Fibroblast of lung (primary cell): ENCODE measurements at regions not wholly inside any gene's neighbourhood (a gene's known extent, or its start where the extent isn't known, plus 50 kb on each side); places are given as distances from the start of the nearest gene placed in this dataset.

Source experiments
- DNase-seq, 2 donors: peaks; one replicate each; pipeline versions ENCODE4 v3.0.0 to v3.0.0-alpha.2; 2010; ENCODE audit warnings: low read depth in 2 of 2
- H2AFZ ChIP-seq: 2 replicates; pipeline ENCODE4 v1.5.1; 2012; ENCODE audit warnings: low read length, control low read depth, inconsistent platforms
- H3K27ac ChIP-seq: 2 replicates; pipeline ENCODE4 v1.5.1; 2011; ENCODE audit warnings: low read length, control low read depth; ENCODE audit not compliant: insufficient read depth
- H3K27me3 ChIP-seq: 2 replicates; pipeline ENCODE4 v1.5.1; 2011; ENCODE audit warnings: mild to moderate bottlenecking, low read length; ENCODE audit not compliant: control insufficient read depth, insufficient read depth
- H3K36me3 ChIP-seq: 2 replicates; pipeline ENCODE4 v1.5.1; 2011; ENCODE audit warnings: low read length; ENCODE audit not compliant: control insufficient read depth, insufficient read depth
- H3K4me1 ChIP-seq: 2 replicates; pipeline ENCODE4 v1.5.1; 2011; ENCODE audit warnings: low read length; ENCODE audit not compliant: control insufficient read depth, insufficient read depth; ENCODE audit errors: extremely low read depth
- H3K4me2 ChIP-seq: 2 replicates; pipeline ENCODE4 v1.5.1; 2011; ENCODE audit warnings: low read length, control low read depth; ENCODE audit not compliant: insufficient read depth; ENCODE audit errors: extremely low read depth
- H3K4me3 ChIP-seq, 4 experiments: fragments of 200-600 bp in 1 of 4; sonication (generic) in 1 of 4; replicated peaks in 1 of 4; 2 replicates each; pipeline ENCODE4 v1.5.1; 2011 to 2016; ENCODE audit warnings: low read length in 4 of 4, low read depth in 3 of 4, mild to moderate bottlenecking in 3 of 4, control low read depth in 2 of 4, inconsistent platforms in 1 of 4, mixed read lengths in 1 of 4; ENCODE audit not compliant: insufficient read depth in 1 of 4; ENCODE audit errors: control extremely low read depth in 1 of 4
- H3K79me2 ChIP-seq: 2 replicates; pipeline ENCODE4 v1.5.1; 2012; ENCODE audit warnings: mild to moderate bottlenecking, low read length, inconsistent platforms; ENCODE audit not compliant: control insufficient read depth, insufficient read depth
- H3K9ac ChIP-seq: 2 replicates; pipeline ENCODE4 v1.5.1; 2011; ENCODE audit warnings: mild to moderate bottlenecking, low read length, control low read depth; ENCODE audit not compliant: insufficient read depth
- H3K9me3 ChIP-seq: 2 replicates; pipeline ENCODE4 v1.5.1; 2012; ENCODE audit warnings: low read depth, low read length; ENCODE audit not compliant: control insufficient read depth, insufficient read depth
- H4K20me1 ChIP-seq: 2 replicates; pipeline ENCODE4 v1.5.1; 2011; ENCODE audit warnings: low read length; ENCODE audit not compliant: control insufficient read depth, insufficient read depth; ENCODE audit errors: extremely low read depth
- CTCF ChIP-seq, 2 donors: IDR thresholded peaks in 1 of 2; conservative IDR thresholded peaks in 1 of 2; 1 replicate in 1 of 2; 2 replicates in 1 of 2; pipeline ENCODE4 v1.5.1; 2011 to 2012; ENCODE audit warnings: low read length in 2 of 2, control low read depth in 1 of 2, inconsistent platforms in 1 of 2, low read depth in 1 of 2, mild to moderate bottlenecking in 1 of 2
- EZH2 ChIP-seq: IDR thresholded peaks from 2 replicates; pipeline ENCODE4 v1.5.1; 2012; ENCODE audit warnings: low read length, control low read depth, mild to moderate bottlenecking; ENCODE audit errors: missing control alignments

GRCh38 chr3:168544097-168544957 lies 448.6 kb upstream of the GOLIM4 start:
- H3K4me1 ChIP-seq, result no peaks in the 10 kb centered on the region
- H3K36me3 ChIP-seq, result no peaks in the 10 kb centered on the region
- no peak overlapping the region for H3K27ac ChIP-seq
- H4K20me1 ChIP-seq, result no peaks in the 10 kb centered on the region
- no peaks in the 10 kb centered on the region for H3K9me3 ChIP-seq
- TF ChIP-seq EZH2 (no peak), CTCF (conservative IDR thresholded peaks at IDR 0.05 in 1 of 2, IDR thresholded peaks at IDR 0.05 in 1 of 2; ENCODE audit: low read depth in 1 of 2, low read length in 2 of 2) (peak in 1 of 2 donors; percentile 41)
- no peak overlapping the region for H3K4me2 ChIP-seq
- H3K4me3 ChIP-seq, result no peak overlapping the region
- H3K27me3 ChIP-seq, result no peaks in the 10 kb centered on the region
- H3K79me2 ChIP-seq, result no peaks in the 10 kb centered on the region
- peak; percentile 2 to 33 for DNase-seq
- no peak overlapping the region for H2AFZ ChIP-seq
- H3K9ac ChIP-seq, result no peak overlapping the region

GRCh38 chr3:168540726-168541125 lies 445.0 kb upstream of the GOLIM4 start:
- H3K27me3 ChIP-seq, result no peaks in the 10 kb centered on the region
- H3K79me2 ChIP-seq, result no peaks in the 10 kb centered on the region
- DNase-seq, result no peak
- no peak overlapping the region for H3K9ac ChIP-seq
- H3K4me1 ChIP-seq, result no peaks in the 10 kb centered on the region
- no peaks in the 10 kb centered on the region for H4K20me1 ChIP-seq
- H3K9me3 ChIP-seq, result no peaks in the 10 kb centered on the region
- H3K4me3 ChIP-seq, result no peak overlapping the region
- no peak overlapping the region for H3K4me2 ChIP-seq
- TF ChIP-seq CTCF (conservative IDR thresholded peaks at IDR 0.05 in 1 of 2, IDR thresholded peaks at IDR 0.05 in 1 of 2; ENCODE audit: low read depth in 1 of 2, low read length in 2 of 2) (no peak), EZH2 (no peak)
- no peak overlapping the region for H3K27ac ChIP-seq
- H2AFZ ChIP-seq, result no peak overlapping the region
- H3K36me3 ChIP-seq, result no peaks in the 10 kb centered on the region

- no peak overlapping the region for H3K27ac ChIP-seq
- no peaks in the 10 kb centered on the region for H3K9me3 ChIP-seq
- DNase-seq, result peak in 1 of 2 donors; percentile 28
- H3K27me3 ChIP-seq, result no peaks in the 10 kb centered on the region
- H3K79me2 ChIP-seq, result no peaks in the 10 kb centered on the region
- no peaks in the 10 kb centered on the region for H4K20me1 ChIP-seq
- H3K4me1 ChIP-seq, result no peaks in the 10 kb centered on the region
- TF ChIP-seq EZH2 (no peak), CTCF (conservative IDR thresholded peaks at IDR 0.05 in 1 of 2, IDR thresholded peaks at IDR 0.05 in 1 of 2; ENCODE audit: low read depth in 1 of 2, low read length in 2 of 2) (no peak)
- H3K36me3 ChIP-seq, result no peaks in the 10 kb centered on the region
- H2AFZ ChIP-seq, result no peak overlapping the region
- H3K4me2 ChIP-seq, result no peak overlapping the region
- no peak overlapping the region for H3K4me3 ChIP-seq
- H3K9ac ChIP-seq, result no peak overlapping the region
These were observed 444.2 kb upstream of the GOLIM4 start for GRCh38 chr3:168539909-168540308.
